Heart right ventricle (tissue), 16 donors: ENCODE measurements at regions not wholly inside any gene's neighbourhood (a gene's known extent, or its start where the extent isn't known, plus 50 kb on each side); places are given as distances from the start of the nearest gene placed in this dataset.

Source experiments
- ATAC-seq, 8 donors: fragments of 200-7000 bp; cut with Tn5 transposase; one replicate each; pipeline ENCODE4 v1.9.1; 2020; ENCODE audit warnings: mild to moderate bottlenecking in 8 of 8, moderate library complexity in 8 of 8, moderate number of reproducible peaks in 1 of 8
- DNase-seq, 2 donors: peaks; one replicate each; pipeline ENCODE4 v3.0.0-alpha.2; 2020
- H3K27ac ChIP-seq, 10 donors: fragments of 200-600 bp; sonication (generic) in 2 of 10; one replicate each; pipeline versions ENCODE4 v1.5.0 to v1.8.0; 2020 to 2022; ENCODE audit warnings: mild to moderate bottlenecking in 3 of 10
- H3K27me3 ChIP-seq, 7 donors: fragments of 200-600 bp; one replicate each; pipeline ENCODE4 v1.8.0; 2021 to 2022; ENCODE audit warnings: mild to moderate bottlenecking in 2 of 7
- H3K36me3 ChIP-seq, 9 donors: fragments of 200-600 bp; sonication (generic) in 1 of 9; one replicate each; pipeline versions ENCODE4 v1.5.0 to v1.8.0; 2020 to 2022; ENCODE audit warnings: mild to moderate bottlenecking in 2 of 9
- H3K4me1 ChIP-seq, 9 donors: fragments of 200-600 bp; sonication (generic) in 1 of 9; one replicate each; pipeline versions ENCODE4 v1.5.0 to v1.8.0; 2020 to 2022; ENCODE audit warnings: mild to moderate bottlenecking in 4 of 9
- H3K4me3 ChIP-seq, 10 donors: fragments of 200-600 bp; sonication (generic) in 2 of 10; one replicate each; pipeline versions ENCODE4 v1.5.0 to v1.8.0; 2020 to 2022; ENCODE audit warnings: mild to moderate bottlenecking in 7 of 10, moderate library complexity in 2 of 10
- H3K9me3 ChIP-seq, 11 donors: fragments of 200-600 bp in 10 of 11; sonication (generic) in 2 of 11; one replicate each; pipeline versions ENCODE4 v1.5.0 to v1.8.0; 2013 to 2022; ENCODE audit warnings: mild to moderate bottlenecking in 2 of 11, control low read depth in 1 of 11, moderate library complexity in 1 of 11
- CTCF ChIP-seq, 9 donors: fragments of 200-600 bp; sonication (generic) in 2 of 9; IDR thresholded peaks; one replicate each; pipeline versions ENCODE4 v1.5.0 to v1.8.0; 2021 to 2022; ENCODE audit warnings: antibody characterized with exemption in 9 of 9, mild to moderate bottlenecking in 5 of 9, moderate library complexity in 1 of 9
- WGBS, 2 donors: extraction: QIAGEN DNeasy Blood & Tissue Kit; methylation state at CpG; one replicate each; pipeline ENCODE4 v1.1.7; 2013; ENCODE audit warnings: inconsistent platforms in 1 of 2; 5-methylcytosine and 5-hydroxymethylcytosine counted together
- intact Hi-C, 10 donors: fragments of 100-400 bp; cut with DNase I; formaldehyde crosslinking; loops; one replicate each; pipeline versions ENCODE4 v1.11.1 to v1.14.2; 2022
- donor health status: Arrhythmogenic right ventricular cardiomyopathy.
- donor health status: ischemic (EF 13 %, LVEDD 7.1; RV severe dilation, severe dysfunction).
- donor health status: healthy with polysubstance abuse.
- donor health status: DM: no; HTN: yes; CAD: no.
- donor health status: DM: no; HTN: no; CAD: no.
- donor health status: ischemic (EF 25% LVEDD 6.9; RV normal size, moderate dysfunction).
- donor health status: ischemic (EF 25% LVEDD 5.7; RV mildly dilated, moderate dysfunction).
- donor health status: healthy.
- donor health status: DM: yes; HTN: yes; CAD: no.
- donor health status: Ischemic cardiomyopathy.
- donor health status: ischemic (EF 35%, LVEDD 5.7; RV mildly dilated, moderate dysfunction).
- donor health status: nonischemic (EF 11% LVEDD 7.7; RV severe dilation, severe dysfunction).
- donor health status: DM: yes; HTN: yes; CAD: no.
- donor health status: PGD.
- donor health status: ischemic (EF 29% LVEDD 5.4; RV normal size, mild dysfunction).
- donor health status: nonischemic (EF 23%, LVEDD 6.1; RV moderate dilation, normal function).

- no peak for ATAC-seq
- DNase-seq: no peak
- intact Hi-C loops: no loop called here
- no peaks in the 10 kb centered on the region for H3K27me3 ChIP-seq
- H3K4me3 ChIP-seq: no peak overlapping the region
- H3K27ac ChIP-seq: no peak overlapping the region
- H3K36me3 ChIP-seq: no peaks in the 10 kb centered on the region
- WGBS, 2 donors: 56 to 67% methylated on average over 1 of the region's 1 CpG
- no peaks in the 10 kb centered on the region for H3K9me3 ChIP-seq
- TF ChIP-seq CTCF (IDR thresholded peaks at IDR 0.05): no peak
- H3K4me1 ChIP-seq: peaks cover 0 to 21% (median 0%) of the 10 kb centered on the region in 9 donors
These were observed 336.2 kb upstream of the ESRRG start for GRCh38 chr1:217059401-217059800.

- intact Hi-C loops: no loop called here
- Histone ChIP-seq H3K36me3 (no peaks in the 10 kb centered on the region), H3K4me3 (no peak overlapping the region), H3K27me3 (no peaks in the 10 kb centered on the region), H3K4me1 (peaks cover 0 to 8% (median 0%) of the 10 kb centered on the region in 9 donors), H3K27ac (no peak overlapping the region), H3K9me3 (no peaks in the 10 kb centered on the region)
- 58 to 62% methylated on average over 3 of the region's 3 CpGs for WGBS, 2 donors
- ATAC-seq (no peak), DNase-seq (no peak)
- TF ChIP-seq CTCF (IDR thresholded peaks at IDR 0.05): no peak
These were observed 330.4 kb upstream of the ESRRG start for GRCh38 chr1:217053676-217054075.

- DNase-seq (no peak), ATAC-seq (no peak)
- intact Hi-C loops: no loop called here
- no peaks in the 10 kb centered on the region for H3K27me3 ChIP-seq
- WGBS, 2 donors: 77 to 82% methylated on average over 2 of the region's 2 CpGs
- no peak for TF ChIP-seq CTCF (IDR thresholded peaks at IDR 0.05)
- H3K36me3 ChIP-seq: no peaks in the 10 kb centered on the region
- H3K4me3 ChIP-seq: no peak overlapping the region
- no peak overlapping the region for H3K27ac ChIP-seq
- H3K4me1 ChIP-seq: peaks cover 0 to 8% (median 0%) of the 10 kb centered on the region in 9 donors
- H3K9me3 ChIP-seq: no peaks in the 10 kb centered on the region
These were observed 329.4 kb upstream of the ESRRG start for GRCh38 chr1:217052626-217053025.

- intact Hi-C loops: no loop called here
These were observed 329.0 kb upstream of the ESRRG start for GRCh38 chr1:217052196-217052595.

More at GRCh38 chr1:217052196-217052595, 329.0 kb upstream of the ESRRG start:
- Histone ChIP-seq H3K27me3 (no peaks in the 10 kb centered on the region), H3K27ac (no peak overlapping the region), H3K4me1 (peaks cover 0 to 8% (median 0%) of the 10 kb centered on the region in 9 donors), H3K9me3 (no peaks in the 10 kb centered on the region), H3K36me3 (no peaks in the 10 kb centered on the region), H3K4me3 (no peak overlapping the region)
- WGBS, 2 donors: 71 to 92% methylated on average over 2 of the region's 2 CpGs
- TF ChIP-seq CTCF (IDR thresholded peaks at IDR 0.05): no peak
- ATAC-seq: no peak
- no peak for DNase-seq
